Thoracic aorta (tissue), 2 donors: ENCODE measurements at regions not wholly inside any gene's neighbourhood (a gene's known extent, or its start where the extent isn't known, plus 50 kb on each side); places are given as distances from the start of the nearest gene placed in this dataset.

Source experiments
- ATAC-seq: fragments of 150-250 bp; one replicate; pipeline ENCODE4 v1.8.0; 2017; ENCODE audit warnings: low read depth; ENCODE audit not compliant: insufficient number of reproducible peaks, low FRiP score
- DNase-seq: peaks from one replicate; pipeline ENCODE4 v3.0.0-alpha.2; 2020; ENCODE audit warnings: low spot score
- H3K27ac ChIP-seq, 2 donors: fragments of 200-600 bp; sonication (generic); 1 replicate in 1 of 2; 2 replicates in 1 of 2; pipeline ENCODE4 v1.5.1; 2016; ENCODE audit warnings: mild to moderate bottlenecking in 2 of 2, moderate library complexity in 2 of 2
- H3K27me3 ChIP-seq: fragments of 200-600 bp; sonication (generic); replicated peaks from 2 replicates; pipeline ENCODE4 v1.6.0; 2016; ENCODE audit warnings: mild to moderate bottlenecking; ENCODE audit not compliant: insufficient read depth
- H3K36me3 ChIP-seq: fragments of 200-600 bp; sonication (generic); one replicate; pipeline ENCODE4 v1.5.1; 2016
- H3K4me1 ChIP-seq, 2 donors: fragments of 200-600 bp; sonication (generic); 1 replicate in 1 of 2; 2 replicates in 1 of 2; pipeline versions ENCODE4 v1.5.1 to v1.6.0; 2016; ENCODE audit warnings: low read depth in 2 of 2, mild to moderate bottlenecking in 1 of 2; ENCODE audit not compliant: control insufficient read depth in 1 of 2
- H3K4me3 ChIP-seq: fragments of 200-600 bp; sonication (generic); 2 replicates; pipeline ENCODE4 v1.5.1; 2016; ENCODE audit warnings: mild to moderate bottlenecking
- H3K9me3 ChIP-seq: fragments of 200-600 bp; sonication (generic); 2 replicates; pipeline ENCODE4 v1.5.1; 2016
- CTCF ChIP-seq: fragments of 200-600 bp; sonication (generic); IDR thresholded peaks from one replicate; pipeline ENCODE4 v1.5.1; 2019; ENCODE audit warnings: antibody characterized with exemption

GRCh38 chr9:96183751-96184150 lies 118.2 kb downstream of the HSD17B3 start:
- no peak overlapping the region for H3K27ac ChIP-seq
- no peaks in the 10 kb centered on the region for H3K36me3 ChIP-seq
- no peaks in the 10 kb centered on the region for H3K9me3 ChIP-seq
- no peak for TF ChIP-seq CTCF
- no peak for DNase-seq
- H3K4me3 ChIP-seq, result no peak overlapping the region
- H3K27me3 ChIP-seq, result no peaks in the 10 kb centered on the region
- no peak for ATAC-seq
- peaks cover 0 to 8% of the 10 kb centered on the region in 2 donors for H3K4me1 ChIP-seq

GRCh38 chr9:96178153-96178552 lies 123.8 kb downstream of the HSD17B3 start:
- no peaks in the 10 kb centered on the region for H3K36me3 ChIP-seq
- DNase-seq (no peak), ATAC-seq (no peak)

GRCh38 chr9:96177719-96178028 lies 124.3 kb downstream of the HSD17B3 start:
- Histone ChIP-seq H3K36me3 (no peaks in the 10 kb centered on the region), H3K27ac (no peak overlapping the region), H3K4me3 (peak overlapping the region; percentile 10), H3K27me3 (no peaks in the 10 kb centered on the region), H3K4me1 (peaks cover 0 to 20% of the 10 kb centered on the region in 2 donors), H3K9me3 (no peaks in the 10 kb centered on the region)
- no peak for ATAC-seq
- DNase-seq, result no peak
- TF ChIP-seq CTCF, result no peak

More at GRCh38 chr9:96178153-96178552, 123.8 kb downstream of the HSD17B3 start:
- no peaks in the 10 kb centered on the region for H3K27me3 ChIP-seq
- H3K4me1 ChIP-seq, result peaks cover 0 to 20% of the 10 kb centered on the region in 2 donors
- H3K9me3 ChIP-seq, result no peaks in the 10 kb centered on the region
- H3K4me3 ChIP-seq, result no peak overlapping the region
- no peak for TF ChIP-seq CTCF
- H3K27ac ChIP-seq, result no peak overlapping the region

GRCh38 chr9:96177005-96177718 lies 124.8 kb downstream of the HSD17B3 start:
- H3K27me3 ChIP-seq, result no peaks in the 10 kb centered on the region
- TF ChIP-seq CTCF, result no peak
- H3K27ac ChIP-seq, result no peak overlapping the region
- H3K36me3 ChIP-seq, result no peaks in the 10 kb centered on the region
- no peak for ATAC-seq
- H3K4me1 ChIP-seq, result peaks cover 0 to 20% of the 10 kb centered on the region in 2 donors
- DNase-seq, result no peak
- H3K9me3 ChIP-seq, result no peaks in the 10 kb centered on the region
- H3K4me3 ChIP-seq, result peak overlapping the region; percentile 10

- Histone ChIP-seq H3K4me1 (peaks cover 0 to 20% of the 10 kb centered on the region in 2 donors), H3K27ac (no peak overlapping the region), H3K4me3 (no peak overlapping the region), H3K27me3 (no peaks in the 10 kb centered on the region), H3K36me3 (no peaks in the 10 kb centered on the region), H3K9me3 (no peaks in the 10 kb centered on the region)
- ATAC-seq (no peak), DNase-seq (no peak)
- no peak for TF ChIP-seq CTCF
Measured at GRCh38 chr9:96175796-96176195, 126.2 kb downstream of the HSD17B3 start.
